ENCODE measurements at regions not wholly inside any gene's neighbourhood (a gene's known extent, or its start where the extent isn't known, plus 50 kb on each side); places are given as distances from the start of the nearest gene placed in this dataset.
A peak's percentile ranks its signal among the peaks of the same experiment; 100 is the strongest.

DNA sequence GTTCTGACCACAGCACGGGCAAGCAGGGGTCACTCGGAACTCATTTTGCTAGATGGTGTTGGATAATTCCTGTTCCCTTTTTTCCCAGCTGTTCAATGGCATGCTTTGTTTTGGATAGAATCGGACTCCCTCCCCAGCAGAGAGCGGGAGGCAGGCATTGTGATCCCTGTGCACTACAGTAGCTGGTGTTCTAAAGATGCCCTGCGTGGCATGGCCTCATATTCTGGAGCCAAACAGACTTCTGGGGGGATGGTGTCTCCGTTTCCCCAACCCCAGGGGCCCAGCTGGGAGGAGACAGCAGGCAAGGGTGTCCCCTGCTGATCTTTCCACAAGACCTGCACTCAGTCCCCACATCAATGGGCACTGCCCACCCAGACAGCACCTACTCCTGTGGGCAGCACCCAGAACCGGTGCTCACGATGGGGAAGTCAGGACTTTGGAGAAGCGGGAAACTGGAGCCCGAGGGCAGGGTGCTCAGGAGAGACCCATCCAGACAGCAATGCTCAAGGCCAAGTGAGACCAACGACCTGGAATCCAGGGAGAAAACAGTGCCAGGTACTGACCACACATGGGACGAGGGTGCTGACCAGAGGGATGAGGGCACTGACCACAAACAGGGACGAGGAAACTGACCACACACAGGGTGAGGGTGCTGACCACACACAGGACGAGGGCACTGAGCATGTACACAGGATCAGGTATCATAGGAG is 934.9 kb downstream of the BRD1 start:
- no peak for DNase-seq

DNA sequence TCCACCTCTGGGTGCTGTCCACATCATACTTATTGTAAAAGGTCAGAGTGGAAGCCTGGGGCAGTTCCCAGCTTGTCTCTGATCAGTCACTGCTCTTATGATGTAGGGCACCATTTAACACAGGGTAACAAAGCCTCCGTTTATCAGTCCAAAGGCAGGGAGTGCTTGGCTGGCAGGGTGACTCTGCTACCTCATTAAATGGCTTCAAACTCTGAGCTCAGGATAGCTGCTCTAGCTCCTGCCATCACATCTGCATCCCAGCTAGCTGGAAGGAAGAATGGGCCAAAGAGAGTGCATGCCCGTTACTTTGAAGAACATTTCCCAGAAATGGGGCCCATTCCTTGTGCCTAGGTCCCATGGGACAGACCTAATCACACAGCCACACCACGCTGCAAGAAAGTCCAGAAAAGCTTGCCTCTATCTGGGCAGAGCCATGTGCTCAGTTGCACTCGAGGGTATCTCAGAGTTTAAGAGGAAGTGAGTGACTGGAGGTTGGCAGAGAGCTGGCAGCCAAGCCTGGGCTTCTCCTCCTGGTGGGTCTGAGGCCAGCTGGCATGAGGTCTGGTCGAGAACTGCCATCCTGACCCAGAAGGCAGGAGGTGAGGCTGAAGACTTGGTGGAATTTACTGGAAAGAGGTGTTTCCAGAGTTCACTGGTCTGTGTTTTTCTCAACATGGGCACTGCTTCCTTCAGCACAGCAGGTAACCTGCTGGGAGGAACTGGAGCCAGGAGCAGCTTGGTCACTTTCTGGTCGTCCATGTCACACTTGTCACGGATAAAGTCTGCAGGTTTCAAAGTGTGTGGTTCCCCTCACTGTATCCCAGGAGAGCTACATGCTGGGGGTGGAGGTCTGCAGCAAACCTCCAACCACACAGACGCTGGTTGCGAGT is 935.7 kb downstream of the BRD1 start:
- DNase-seq = no peak

- no peak for DNase-seq
Measured at GRCh38 chr22:48890693-48891554, 936.7 kb downstream of the BRD1 start.

GRCh38 chr22:48889887-48890692 is 937.6 kb downstream of the BRD1 start:
- no peak for DNase-seq

DNA sequence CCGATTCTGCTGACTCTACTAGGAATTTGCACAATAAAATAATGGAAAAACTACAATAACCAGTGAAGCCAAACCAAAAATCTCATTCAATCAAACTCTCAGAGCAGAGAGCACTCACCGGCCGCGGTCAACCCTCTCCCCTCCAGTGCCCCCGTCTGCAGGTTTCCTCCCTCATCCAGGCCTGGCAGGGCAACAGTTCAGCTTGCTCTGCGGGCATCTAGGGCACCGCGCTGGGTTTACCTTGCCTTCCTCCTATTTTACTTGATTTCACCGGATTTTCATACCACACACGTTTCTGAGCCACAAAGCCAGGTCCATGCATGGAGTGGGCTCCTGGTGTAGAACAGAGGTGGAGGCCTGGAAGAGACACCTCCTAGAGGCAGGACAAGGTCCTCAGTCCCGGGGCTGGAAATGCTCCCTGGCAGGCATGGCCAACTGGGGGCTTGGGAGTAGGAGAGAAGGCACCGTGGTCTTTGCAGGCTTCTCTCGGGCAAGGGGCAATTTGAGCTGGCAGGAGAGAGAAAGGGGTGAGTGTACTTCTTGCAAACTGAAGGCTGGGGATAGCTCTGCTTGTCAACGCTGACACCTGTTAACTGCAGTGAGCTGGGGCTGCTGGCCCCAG is 938.4 kb downstream of the BRD1 start:
- no peak for DNase-seq

GRCh38 chr22:48888466-48889208 is 939.0 kb downstream of the BRD1 start:
- DNase-seq = peak; percentile 12

DNA sequence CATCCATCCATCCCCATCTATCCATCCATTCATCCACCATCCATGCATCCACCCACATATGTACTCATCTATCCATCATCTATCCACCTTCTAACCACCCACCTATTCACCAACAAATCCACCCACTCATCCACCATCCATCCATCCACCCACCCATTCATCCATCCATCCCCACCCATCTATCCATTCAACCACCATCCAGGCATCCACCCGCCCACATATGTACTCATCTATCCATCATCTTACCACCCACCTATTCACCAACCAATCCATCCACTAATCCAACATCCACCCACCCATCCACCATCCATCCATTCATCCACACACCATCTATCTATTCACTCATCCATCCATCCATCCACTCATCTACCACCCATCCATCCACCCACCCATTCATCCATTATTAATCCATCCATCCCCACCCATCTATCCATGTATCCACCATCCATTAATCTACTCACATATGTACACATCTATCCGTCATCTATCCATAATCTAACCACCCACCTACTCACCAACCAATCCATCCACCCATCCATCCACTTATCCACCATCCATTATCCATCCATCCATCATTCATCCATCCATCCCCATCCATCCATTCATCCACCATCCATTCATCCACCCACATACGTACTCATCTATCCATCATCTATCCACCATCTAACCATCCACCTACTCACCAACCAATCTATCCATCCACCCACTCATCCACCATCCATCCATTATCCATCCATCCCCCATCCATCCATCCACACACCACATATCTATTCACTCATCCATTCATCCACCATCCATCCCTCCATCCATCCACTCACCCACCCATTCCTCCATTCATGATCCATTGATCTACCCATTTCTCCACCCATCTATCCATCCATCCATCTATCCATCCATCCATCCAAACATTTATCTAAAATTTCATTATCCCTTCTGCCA is 940.0 kb downstream of the BRD1 start:
- no peak for DNase-seq

GRCh38 chr22:48886604-48887393 is 940.9 kb downstream of the BRD1 start:
- DNase-seq = peak; percentile 85

- no peak for DNase-seq
Measured at GRCh38 chr22:48885919-48886305, 941.8 kb downstream of the BRD1 start.

GRCh38 chr22:48885271-48885918 is 942.3 kb downstream of the BRD1 start:
- DNase-seq = peak; percentile 78

GRCh38 chr22:48884786-48885185 is 942.9 kb downstream of the BRD1 start:
- DNase-seq = no peak

DNA sequence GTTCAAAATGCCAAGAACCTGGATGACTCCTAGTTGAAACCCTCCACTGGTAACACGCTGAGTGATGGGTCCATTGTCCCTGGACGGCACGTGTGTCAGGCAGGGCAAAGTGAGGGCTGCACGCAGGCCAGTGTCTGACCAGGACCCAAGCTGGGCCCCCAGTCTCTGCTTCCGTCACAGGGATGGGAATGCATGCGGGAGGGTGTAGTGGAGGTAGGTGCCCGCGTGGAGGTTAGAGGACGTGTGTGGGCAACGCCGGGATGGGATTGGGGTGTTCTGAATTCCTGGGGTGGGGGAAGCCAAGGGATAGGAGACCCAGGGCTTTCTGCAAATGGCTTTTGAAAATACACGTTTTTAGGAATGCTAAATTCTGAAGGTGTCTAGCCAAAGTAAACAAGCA is 943.3 kb downstream of the BRD1 start:
- DNase-seq = no peak

GRCh38 chr22:48883211-48883960 is 944.3 kb downstream of the BRD1 start:
- DNase-seq = no peak

DNA sequence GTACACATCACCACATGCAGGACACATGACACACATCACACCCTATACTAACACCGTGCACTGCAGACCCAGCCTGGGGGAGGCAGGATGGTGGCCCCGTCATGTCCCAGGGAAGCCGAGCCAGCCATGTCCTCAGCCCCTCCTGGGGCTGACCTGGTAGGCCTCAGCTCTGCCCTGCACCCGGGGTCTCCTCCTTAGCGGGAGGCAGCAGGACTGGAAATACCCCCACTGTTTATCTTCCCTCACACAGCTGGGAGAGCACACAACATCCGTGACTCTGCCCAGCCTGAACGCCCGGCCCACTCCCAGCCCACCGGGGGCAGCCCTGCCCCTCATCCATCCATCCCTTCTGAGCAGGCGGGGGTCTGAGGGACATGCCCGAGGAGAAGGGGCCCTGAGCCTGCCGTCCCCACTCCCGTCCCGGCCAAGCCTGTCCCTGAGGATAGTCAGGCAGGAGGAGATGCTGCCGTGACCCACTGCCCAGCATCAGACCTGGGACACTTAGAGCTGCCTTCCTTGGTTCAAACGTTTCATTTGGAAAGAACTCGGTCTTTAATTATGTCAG is 945.0 kb downstream of the BRD1 start:
- no peak for DNase-seq

- DNase-seq = no peak
Measured at GRCh38 chr22:48881326-48881980, 946.2 kb downstream of the BRD1 start.

DNA sequence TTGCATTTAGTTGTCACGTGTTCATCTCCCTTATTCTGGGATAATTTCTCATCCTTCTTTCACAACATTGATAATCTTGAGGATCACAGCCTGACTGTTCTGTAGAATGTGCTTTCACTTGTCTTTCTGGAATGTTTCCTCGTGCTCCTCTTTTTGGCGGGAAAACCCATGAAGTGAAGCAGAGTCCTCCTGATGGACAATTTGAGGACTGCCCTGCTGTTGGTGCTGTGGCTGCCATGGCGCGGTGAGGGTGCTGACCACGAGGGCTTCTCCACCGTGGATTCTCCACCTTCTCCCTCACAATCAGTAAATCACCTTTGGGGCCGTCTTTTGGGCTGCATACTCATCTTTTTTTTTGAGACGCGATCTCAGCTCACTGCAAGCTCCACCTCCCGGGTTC is 946.9 kb downstream of the BRD1 start:
- no peak for DNase-seq

DNA sequence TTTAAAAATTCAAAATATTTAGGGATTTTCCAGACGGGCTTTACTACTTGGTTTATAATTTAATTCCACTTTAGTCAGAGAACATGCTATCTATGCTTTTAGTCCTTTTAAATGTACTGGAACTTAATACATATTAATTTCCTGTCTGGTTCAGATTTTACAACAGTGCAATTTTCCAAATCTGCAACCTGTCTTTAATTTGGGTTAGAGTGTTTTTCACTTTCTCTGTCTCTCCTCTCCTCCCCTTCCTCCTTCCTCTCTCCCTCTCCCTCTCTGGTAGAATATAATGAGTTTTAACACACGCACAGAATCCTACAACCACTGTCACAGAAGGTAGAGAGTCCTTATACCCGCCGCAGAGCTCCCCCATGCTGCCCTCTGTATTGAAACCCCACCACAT is 950.7 kb downstream of the BRD1 start:
- no peak for DNase-seq

Data from NCI-H345 (cell line).